ENCODE measurements at regions not wholly inside any gene's neighbourhood (a gene's known extent, or its start where the extent isn't known, plus 50 kb on each side); places are given as distances from the start of the nearest gene placed in this dataset.

GRCh38 chr13:108526286-108526685 is 103.1 kb upstream of the MYO16 start:
- TF ChIP-seq POLR2AphosphoS5 (IDR thresholded peaks at IDR 0.05; ENCODE audit: insufficient read depth, low read depth, low read length), result no peak
- TF ChIP-seq, protein P1, sequence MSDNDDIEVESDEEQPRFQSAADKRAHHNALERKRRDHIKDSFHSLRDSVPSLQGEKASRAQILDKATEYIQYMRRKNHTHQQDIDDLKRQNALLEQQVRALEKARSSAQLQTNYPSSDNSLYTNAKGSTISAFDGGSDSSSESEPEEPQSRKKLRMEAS (IDR thresholded peaks at IDR 0.05; ENCODE audit: insufficient read depth, insufficient read length), result no peak
- no peak for TF ChIP-seq EZH2 (IDR thresholded peaks at IDR 0.05; ENCODE audit: borderline replicate concordance, low read depth, low read length, severe bottlenecking)
- TF ChIP-seq POLR2A (IDR thresholded peaks at IDR 0.05; ENCODE audit: low read depth, low read length), result no peak
- no peak for TF ChIP-seq JUN (IDR thresholded peaks at IDR 0.05; ENCODE audit: borderline replicate concordance, insufficient read depth, insufficient read length, low read depth)
- TF ChIP-seq MYC (IDR thresholded peaks at IDR 0.05; ENCODE audit: low read depth, low read length), result no peak
- no peak for TF ChIP-seq FOS (IDR thresholded peaks at IDR 0.05; ENCODE audit: borderline replicate concordance, insufficient read depth, low read length)
- TF ChIP-seq GATA2 (IDR thresholded peaks at IDR 0.05; ENCODE audit: insufficient read depth, insufficient read length, low read depth, low read length), result no peak
- TF ChIP-seq CTCF (IDR thresholded peaks at IDR 0.05; ENCODE audit: extremely low read depth in 1 of 2, insufficient read depth in 1 of 2, low read depth in 1 of 2, low read length in 2 of 2), result no peak
- H4K20me1 ChIP-seq (replicated peaks; ENCODE audit: control insufficient read depth, extremely low read depth, insufficient read depth, low read length), result no peaks in the 10 kb centered on the region
- BruUV-seq (replicated peaks), result no TSS peak
- no peak overlapping the region for H2AFZ ChIP-seq (ENCODE audit: low read depth, low read length)
- DNase-seq (ENCODE audit: low read depth, low spot score) (no peak), FAIRE-seq (no peak)
- H3K4me2 ChIP-seq (ENCODE audit: insufficient read depth, low read length), result no peak overlapping the region
- H3K9me1 ChIP-seq (replicated peaks; ENCODE audit: control insufficient read depth, extremely low read depth, insufficient read depth, low read length), result no peaks in the 10 kb centered on the region
- no peak overlapping the region for H3K4me3 ChIP-seq (replicated peaks in 1 of 3; ENCODE audit: insufficient read depth in 1 of 3, low read depth in 1 of 3, low read length in 3 of 3)
- ChIA-PET POLR2A (no interaction called here), CTCF (no interaction called here)
- intact Hi-C loops (cut with micrococcal nuclease) (no loop called here), dilution Hi-C loops (cut with MboI; ENCODE audit: extremely low pct_ligation_motif_present, low sequenced_read_pairs) (no loop called here)
- no peak overlapping the region for H3K27ac ChIP-seq (ENCODE audit: insufficient read depth, low read depth, low read length)
- H3K27me3 ChIP-seq (ENCODE audit: control insufficient read depth in 2 of 2, insufficient read depth in 2 of 2, low read length in 2 of 2), result no peaks in the 10 kb centered on the region
- H3K9ac ChIP-seq (replicated peaks; ENCODE audit: extremely low read depth, insufficient read depth, low read length), result no peak overlapping the region
- H3K4me1 ChIP-seq (ENCODE audit: control insufficient read depth, extremely low read depth, insufficient read depth, low read length), result no peaks in the 10 kb centered on the region
- peaks cover 4% of the 10 kb centered on the region for H3K9me3 ChIP-seq (replicated peaks; ENCODE audit: control insufficient read depth, insufficient read depth, low read length)
- H3K79me2 ChIP-seq (ENCODE audit: control insufficient read depth, insufficient read depth, low read length), result no peaks in the 10 kb centered on the region
- H3K36me3 ChIP-seq (ENCODE audit: control insufficient read depth in 2 of 2, extremely low read depth in 1 of 2, insufficient read depth in 2 of 2, low read length in 2 of 2), result no peaks in the 10 kb centered on the region
